H1 (cell line): ENCODE measurements at regions not wholly inside any gene's neighbourhood (a gene's known extent, or its start where the extent isn't known, plus 50 kb on each side); places are given as distances from the start of the nearest gene placed in this dataset.

ENCODE experiments used
- BACH1 ChIP-seq: IDR thresholded peaks from 2 replicates; pipeline ENCODE4 v1.6.1; 2012; ENCODE audit warnings: low read length, improper control_type of control experiment
- CEBPB ChIP-seq: IDR thresholded peaks from 2 replicates; pipeline ENCODE4 v1.6.1; 2012; ENCODE audit warnings: low read depth, low read length
- CHD7 ChIP-seq: fragments of 300-600 bp; sonication (generic); IDR thresholded peaks from 2 replicates; pipeline ENCODE4 v1.7.1; 2012; ENCODE audit warnings: low read length, moderate library complexity, mild to moderate bottlenecking, inconsistent platforms; ENCODE audit not compliant: insufficient replicate concordance
- CTCF ChIP-seq, 3 experiments: IDR thresholded peaks; 1 replicate in 2 of 3; 2 replicates in 1 of 3; pipeline versions ENCODE4 v1.5.1 to v1.6.1; 2011; ENCODE audit warnings: low read length in 3 of 3, mild to moderate bottlenecking in 3 of 3, inconsistent platforms in 2 of 3, low read depth in 1 of 3, moderate library complexity in 1 of 3; ENCODE audit not compliant: insufficient read depth in 1 of 3; ENCODE audit errors: control extremely low read depth in 1 of 3
- EZH2 ChIP-seq: fragments of 200-600 bp; sonication (generic); IDR thresholded peaks from 2 replicates; pipeline ENCODE4 v1.7.1; 2012; ENCODE audit warnings: low read depth, mild to moderate bottlenecking, moderate library complexity, low read length, inconsistent platforms; ENCODE audit not compliant: severe bottlenecking
- FOSL1 ChIP-seq: IDR thresholded peaks from 2 replicates; pipeline ENCODE4 v1.6.1; 2011; ENCODE audit warnings: mild to moderate bottlenecking, low read depth, low read length, moderate library complexity; ENCODE audit not compliant: insufficient read depth
- GABPA ChIP-seq: IDR thresholded peaks from 2 replicates; pipeline ENCODE4 v1.6.1; 2011; ENCODE audit warnings: mild to moderate bottlenecking, low read length, moderate library complexity, borderline replicate concordance; ENCODE audit not compliant: insufficient read depth
- HDAC2 ChIP-seq, 2 experiments: fragments of 300-600 bp in 1 of 2; sonication (generic) in 1 of 2; IDR thresholded peaks; 2 replicates each; pipeline ENCODE4 v1.6.1; 2011 to 2012; ENCODE audit warnings: low read depth in 2 of 2, low read length in 2 of 2, mild to moderate bottlenecking in 2 of 2, moderate library complexity in 2 of 2, borderline replicate concordance in 1 of 2, inconsistent platforms in 1 of 2
- KDM5A ChIP-seq: fragments of 200-600 bp; IDR thresholded peaks from 2 replicates; pipeline ENCODE4 v1.7.1; 2012; ENCODE audit warnings: mild to moderate bottlenecking, low read length, inconsistent platforms, mixed read lengths
- POLR2A ChIP-seq, 2 experiments: IDR thresholded peaks; 1 replicate in 1 of 2; 2 replicates in 1 of 2; pipeline ENCODE4 v1.6.1; 2011; ENCODE audit warnings: low read depth in 2 of 2, low read length in 2 of 2, mild to moderate bottlenecking in 2 of 2; ENCODE audit errors: control extremely low read depth in 1 of 2

- TF ChIP-seq CHD7 (no peak), HDAC2 (IDR thresholded peaks at IDR 0.05; ENCODE audit: borderline replicate concordance in 1 of 2, low read depth in 2 of 2, low read length in 2 of 2) (no peak), KDM5A (no peak), CTCF (IDR thresholded peaks at IDR 0.05; ENCODE audit: control extremely low read depth in 1 of 3, insufficient read depth in 1 of 3, low read depth in 1 of 3, low read length in 3 of 3) (no peak), EZH2 (no peak), FOSL1 (no peak), CEBPB (no peak), BACH1 (no peak), GABPA (no peak), POLR2A (IDR thresholded peaks at IDR 0.05; ENCODE audit: control extremely low read depth in 1 of 2, low read depth in 2 of 2, low read length in 2 of 2) (no peak)
Observed at GRCh38 chr2:52423655-52424054, 1343.9 kb upstream of the CHAC2 start (continued).
